IMR-90 (cell line): ENCODE measurements at regions not wholly inside any gene's neighbourhood (a gene's known extent, or its start where the extent isn't known, plus 50 kb on each side); places are given as distances from the start of the nearest gene placed in this dataset.

Source experiments
- ATAC-seq: fragments of 200-7000 bp; cut with Tn5 transposase; 2 replicates; pipeline ENCODE4 v1.9.1; 2020; ENCODE audit warnings: low read depth, mild to moderate bottlenecking, moderate library complexity
- BruUV-seq: library from RNA; stranded (reverse); fragments of 400-500 nt; replicated peaks from 2 replicates; lab custom pipeline; 2021; lab: Mats Ljungman, UMichigan
- CTCF ChIA-PET: fragments of 300-600 bp; formaldehyde crosslinking; extraction: SDS; loops from one replicate; lab custom pipeline; 2021; ENCODE audit warnings: antibody characterized with exemption; lab: Yijun Ruan, JAX
- POLR2A ChIA-PET: fragments of 300-600 bp; sonication (Branson Sonifier 250); formaldehyde crosslinking; loops from one replicate; lab custom pipeline; 2022; ENCODE audit warnings: antibody characterized with exemption; ENCODE audit not compliant: unreplicated experiment; lab: Charles Lee
- DNase-seq: peaks from one replicate; pipeline ENCODE4 v3.0.0; 2013
- H2AFZ ChIP-seq: replicated peaks from 2 replicates; pipeline ENCODE3; 2013; ENCODE audit warnings: low read length, mild to moderate bottlenecking; ENCODE audit not compliant: poor library complexity
- H2AK5ac ChIP-seq: 2 replicates; pipeline ENCODE4 v1.6.1; 2013; ENCODE audit warnings: low read depth, low read length, inconsistent platforms
- H2AK9ac ChIP-seq: replicated peaks from 2 replicates; pipeline ENCODE3; 2013; ENCODE audit warnings: mild to moderate bottlenecking, low read depth, low read length, moderate library complexity; ENCODE audit not compliant: poor library complexity
- H2BK120ac ChIP-seq: 2 replicates; pipeline ENCODE4 v1.6.1; 2013; ENCODE audit warnings: low read depth, low read length, inconsistent platforms
- H2BK15ac ChIP-seq: 3 replicates; pipeline ENCODE4 v1.6.1; 2013; ENCODE audit warnings: low read depth, low read length, inconsistent platforms
- H2BK20ac ChIP-seq: 2 replicates; pipeline ENCODE4 v1.6.1; 2013; ENCODE audit warnings: low read depth, mild to moderate bottlenecking, inconsistent platforms, low read length, moderate library complexity
- H2BK5ac ChIP-seq: 2 replicates; pipeline ENCODE4 v1.6.1; 2013; ENCODE audit warnings: mild to moderate bottlenecking, low read depth, low read length, inconsistent platforms; ENCODE audit not compliant: poor library complexity, severe bottlenecking
- H3K14ac ChIP-seq: replicated peaks from 2 replicates; pipeline ENCODE4 v1.6.1; 2013; ENCODE audit warnings: low read depth, low read length, inconsistent platforms
- H3K18ac ChIP-seq: 2 replicates; pipeline ENCODE4 v1.6.1; 2013; ENCODE audit warnings: low read depth, low read length, control low read depth
- H3K23ac ChIP-seq: 2 replicates; pipeline ENCODE4 v1.6.1; 2013; ENCODE audit warnings: low read depth, low read length, inconsistent platforms
- H3K27ac ChIP-seq: 2 replicates; pipeline ENCODE4 v1.5.1; 2013; ENCODE audit warnings: mild to moderate bottlenecking, control low read depth, low read length; ENCODE audit not compliant: insufficient read depth
- H3K27me3 ChIP-seq: 2 replicates; pipeline ENCODE4 v1.6.1; 2013; ENCODE audit warnings: low read length; ENCODE audit not compliant: control insufficient read depth, insufficient read depth
- H3K36me3 ChIP-seq: 2 replicates; pipeline ENCODE4 v1.6.1; 2013; ENCODE audit warnings: low read length, mixed read lengths; ENCODE audit not compliant: control insufficient read depth, insufficient read depth
- H3K4ac ChIP-seq: 2 replicates; pipeline ENCODE4 v1.6.1; 2013; ENCODE audit warnings: low read depth, low read length, inconsistent platforms
- H3K4me1 ChIP-seq: 2 replicates; pipeline ENCODE4 v1.6.1; 2013; ENCODE audit warnings: low read length, mixed read lengths; ENCODE audit not compliant: control insufficient read depth, insufficient read depth
- H3K4me2 ChIP-seq: 2 replicates; pipeline ENCODE4 v1.6.1; 2013; ENCODE audit warnings: low read depth, mild to moderate bottlenecking, control low read depth, low read length, moderate library complexity
- H3K4me3 ChIP-seq: 2 replicates; pipeline ENCODE4 v1.5.1; 2013; ENCODE audit warnings: low read depth, mild to moderate bottlenecking, control low read depth, low read length, moderate library complexity; ENCODE audit not compliant: insufficient read depth
- H3K56ac ChIP-seq: 2 replicates; pipeline ENCODE4 v1.6.1; 2013; ENCODE audit warnings: low read length, inconsistent platforms; ENCODE audit not compliant: insufficient read depth; ENCODE audit errors: extremely low read depth
- H3K79me1 ChIP-seq, 2 experiments: 2 replicates each; pipeline ENCODE4 v1.6.1; 2013; ENCODE audit warnings: low read length in 2 of 2, inconsistent platforms in 1 of 2, low read depth in 1 of 2
- H3K9ac ChIP-seq: 2 replicates; pipeline ENCODE4 v1.6.1; 2013; ENCODE audit warnings: low read depth, low read length, control low read depth
- H3K9me1 ChIP-seq: 2 replicates; pipeline ENCODE4 v1.6.1; 2013; ENCODE audit warnings: low read length, inconsistent platforms; ENCODE audit not compliant: insufficient read depth
- H3K9me3 ChIP-seq: 2 replicates; pipeline ENCODE4 v1.6.1; 2013; ENCODE audit warnings: low read length; ENCODE audit not compliant: control insufficient read depth, insufficient read depth
- H4K20me1 ChIP-seq: 2 replicates; pipeline ENCODE4 v1.6.1; 2013; ENCODE audit warnings: low read length, inconsistent platforms; ENCODE audit not compliant: insufficient read depth
- H4K5ac ChIP-seq: 2 replicates; pipeline ENCODE4 v1.6.1; 2013; ENCODE audit warnings: mild to moderate bottlenecking, low read depth, low read length, control low read depth
- H4K8ac ChIP-seq, 2 experiments: 2 replicates each; pipeline ENCODE4 v1.6.1; 2013; ENCODE audit warnings: low read depth in 2 of 2, low read length in 2 of 2, control low read depth in 1 of 2, inconsistent platforms in 1 of 2
- H4K91ac ChIP-seq: 2 replicates; pipeline ENCODE4 v1.6.1; 2013; ENCODE audit warnings: low read depth, low read length, inconsistent platforms; ENCODE audit not compliant: insufficient read depth
- NFE2L2 ChIP-seq: fragments of 150-350 bp; IDR thresholded peaks from 2 replicates; pipeline ENCODE4 v1.6.1; 2016; ENCODE audit warnings: low read depth, mild to moderate bottlenecking, low read length
- WGBS, 2 experiments: methylation state at CpG; one replicate each; pipeline versions ENCODE4 v1.1.5 to v1.1.7; 2013; ENCODE audit warnings: missing lambda C conversion rate in 2 of 2; ENCODE audit not compliant: insufficient read length in 1 of 2; ENCODE audit errors: extremely low coverage in 2 of 2; 5-methylcytosine and 5-hydroxymethylcytosine counted together
- dilution Hi-C: fragments of 300-500 bp; cut with HindIII; formaldehyde crosslinking; loops from one replicate; pipeline ENCODE4 v1.14.3; 2018; ENCODE audit warnings: low sequenced_read_pairs; ENCODE audit not compliant: unreplicated experiment
- in situ Hi-C: fragments of 300-500 bp; cut with MboI; formaldehyde crosslinking; loops from 3 replicates; pipeline ENCODE4 v1.14.3; 2019; ENCODE audit warnings: low sequenced_read_pairs, inconsistent platforms, mixed read lengths
- intact Hi-C: fragments of 100-400 bp; cut with micrococcal nuclease; formaldehyde crosslinking; loops from 2 replicates; pipeline ENCODE4 v1.10.0; 2022
- TF ChIP-seq, protein P1 (sequence below): conservative IDR thresholded peaks from 2 replicates; pipeline ENCODE4 v1.5.1; 2012; ENCODE audit warnings: mild to moderate bottlenecking, low read depth, low read length, improper control_type of control experiment

DNA sequence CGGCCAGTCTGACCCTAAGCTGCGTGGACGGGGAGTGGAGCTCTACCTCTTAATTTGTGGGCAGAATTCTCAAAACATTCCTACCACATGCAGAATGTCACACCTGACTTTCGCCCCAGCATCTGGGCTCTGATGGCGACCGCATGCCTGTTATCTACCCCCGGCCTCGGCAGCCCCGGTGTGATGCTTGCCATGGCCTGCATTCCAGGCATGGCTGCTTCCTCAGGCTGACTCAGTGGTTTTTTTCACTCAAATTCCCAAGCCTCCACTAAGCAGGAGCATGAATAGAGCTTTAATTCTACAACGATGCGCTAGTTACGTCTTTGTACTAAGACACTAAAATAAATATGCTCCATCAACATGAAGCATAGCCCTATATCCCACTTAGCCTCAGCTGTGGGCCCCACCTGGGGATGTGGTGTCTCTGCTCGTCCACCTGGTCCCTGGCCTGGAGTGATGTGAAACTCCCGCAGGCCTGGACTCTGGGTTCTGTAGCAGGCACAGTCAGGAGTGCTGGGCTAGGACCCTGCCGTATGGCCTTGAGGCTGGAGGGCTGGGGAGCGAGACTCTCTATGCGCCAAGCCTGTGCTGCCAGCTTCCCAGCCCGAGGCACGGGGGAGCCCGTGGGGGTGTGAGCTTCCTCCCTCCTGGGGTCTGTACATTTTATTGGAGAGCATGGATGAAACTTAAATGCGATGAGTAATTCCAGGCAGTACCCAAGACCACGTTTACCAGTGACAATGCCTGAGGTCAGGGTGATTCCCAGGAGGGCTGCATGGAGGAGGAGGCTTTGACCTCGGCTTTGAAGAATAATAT, 153.2 kb downstream of the CTTN start:
- Histone ChIP-seq H3K18ac (no peak overlapping the region), H3K4me3 (no peak overlapping the region), H2AK5ac (no peak overlapping the region), H4K20me1 (no peaks in the 10 kb centered on the region; the same call in 1 of the 2 replicates), H2BK15ac (no peak overlapping the region), H3K9ac (no peak overlapping the region), H4K8ac (no peak overlapping the region), H3K23ac (no peak overlapping the region), H3K14ac (no peak overlapping the region), H2BK120ac (no peak overlapping the region), H4K5ac (no peak overlapping the region), H3K79me1 (no peaks in the 10 kb centered on the region), H3K56ac (no peak overlapping the region), H3K9me3 (no peaks in the 10 kb centered on the region; the same call in 1 of the 2 replicates), H3K9me1 (no peaks in the 10 kb centered on the region), H2BK5ac (no peak overlapping the region), H2AFZ (no peak overlapping the region), H2BK20ac (no peak overlapping the region), H3K4me1 (0 out of 2 replicates have a peak, but pooled peaks cover 2% of the 10 kb centered on the region), H3K4ac (no peak overlapping the region), H3K36me3 (no peaks in the 10 kb centered on the region), H3K4me2 (no peak overlapping the region; the same call in 1 of the 2 replicates), H3K27me3 (no peaks in the 10 kb centered on the region; the same call in 1 of the 2 replicates), H4K91ac (no peak overlapping the region), H3K27ac (no peak overlapping the region), H2AK9ac (no peak overlapping the region)
- 56% methylated on average over 12 of the region's 23 CpGs; no CpG with 5 or more reads in 1 of the 2 experiments for WGBS, 2 experiments
- in situ Hi-C loops: no loop called here
- DNase-seq (peak; percentile 23), ATAC-seq (peak; percentile 84)
- intact Hi-C loops: no loop called here
- ChIA-PET CTCF (interaction anchor here (1.2 kb wide), 1 partner anchor 17 kb away, joined by 3 read pairs; no protein-coding TSS in a partner anchor), POLR2A (interaction anchor here (0.6 to 1.0 kb wide), 2 partner anchors 17 to 92 kb away, joined by 3 to 4 read pairs; no protein-coding TSS in a partner anchor)
- dilution Hi-C loops: no loop called here
- BruUV-seq: no TSS peak
- TF ChIP-seq, protein P1, sequence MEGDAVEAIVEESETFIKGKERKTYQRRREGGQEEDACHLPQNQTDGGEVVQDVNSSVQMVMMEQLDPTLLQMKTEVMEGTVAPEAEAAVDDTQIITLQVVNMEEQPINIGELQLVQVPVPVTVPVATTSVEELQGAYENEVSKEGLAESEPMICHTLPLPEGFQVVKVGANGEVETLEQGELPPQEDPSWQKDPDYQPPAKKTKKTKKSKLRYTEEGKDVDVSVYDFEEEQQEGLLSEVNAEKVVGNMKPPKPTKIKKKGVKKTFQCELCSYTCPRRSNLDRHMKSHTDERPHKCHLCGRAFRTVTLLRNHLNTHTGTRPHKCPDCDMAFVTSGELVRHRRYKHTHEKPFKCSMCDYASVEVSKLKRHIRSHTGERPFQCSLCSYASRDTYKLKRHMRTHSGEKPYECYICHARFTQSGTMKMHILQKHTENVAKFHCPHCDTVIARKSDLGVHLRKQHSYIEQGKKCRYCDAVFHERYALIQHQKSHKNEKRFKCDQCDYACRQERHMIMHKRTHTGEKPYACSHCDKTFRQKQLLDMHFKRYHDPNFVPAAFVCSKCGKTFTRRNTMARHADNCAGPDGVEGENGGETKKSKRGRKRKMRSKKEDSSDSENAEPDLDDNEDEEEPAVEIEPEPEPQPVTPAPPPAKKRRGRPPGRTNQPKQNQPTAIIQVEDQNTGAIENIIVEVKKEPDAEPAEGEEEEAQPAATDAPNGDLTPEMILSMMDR: no peak
- TF ChIP-seq NFE2L2: peak; percentile 46; the same call in 1 of the 2 replicates
